Mucosa of rectum (tissue), 2 donors: ENCODE measurements at regions not wholly inside any gene's neighbourhood (a gene's known extent, or its start where the extent isn't known, plus 50 kb on each side); places are given as distances from the start of the nearest gene placed in this dataset.

Source experiments
- H3K27ac ChIP-seq, 2 donors: one replicate each; pipeline ENCODE4 v1.7.0; 2013; ENCODE audit warnings: inconsistent platforms in 2 of 2, low read depth in 2 of 2, low read length in 2 of 2
- H3K27me3 ChIP-seq, 2 donors: one replicate each; pipeline ENCODE4 v1.7.0; 2013; ENCODE audit warnings: low read length in 2 of 2; ENCODE audit not compliant: control insufficient read depth in 2 of 2, insufficient read depth in 2 of 2
- H3K36me3 ChIP-seq, 2 donors: one replicate each; pipeline ENCODE4 v1.7.0; 2013; ENCODE audit warnings: low read length in 2 of 2; ENCODE audit not compliant: control insufficient read depth in 2 of 2, insufficient read depth in 2 of 2
- H3K4me1 ChIP-seq, 2 donors: one replicate each; pipeline ENCODE4 v1.7.0; 2013; ENCODE audit warnings: low read length in 2 of 2, mild to moderate bottlenecking in 1 of 2; ENCODE audit not compliant: control insufficient read depth in 2 of 2, insufficient read depth in 2 of 2
- H3K4me3 ChIP-seq, 2 donors: one replicate each; pipeline ENCODE4 v1.7.0; 2013; ENCODE audit warnings: low read length in 2 of 2
- H3K9ac ChIP-seq, 2 donors: one replicate each; pipeline ENCODE4 v1.7.0; 2013; ENCODE audit warnings: low read length in 2 of 2, low read depth in 1 of 2, mild to moderate bottlenecking in 1 of 2
- H3K9me3 ChIP-seq, 2 donors: one replicate each; pipeline ENCODE4 v1.7.0; 2013; ENCODE audit warnings: low read length in 2 of 2; ENCODE audit not compliant: control insufficient read depth in 2 of 2
- donor health status: healthy.
- donor health status: Normal muscosa, but diverticular disease.

GRCh38 chr2:128901572-128902391 is 583.1 kb upstream of the HS6ST1 start:
- Histone ChIP-seq H3K27ac (no peak overlapping the region), H3K36me3 (no peaks in the 10 kb centered on the region), H3K27me3 (no peaks in the 10 kb centered on the region), H3K4me1 (no peaks in the 10 kb centered on the region), H3K4me3 (no peak overlapping the region), H3K9ac (no peak overlapping the region), H3K9me3 (no peaks in the 10 kb centered on the region)

DNA sequence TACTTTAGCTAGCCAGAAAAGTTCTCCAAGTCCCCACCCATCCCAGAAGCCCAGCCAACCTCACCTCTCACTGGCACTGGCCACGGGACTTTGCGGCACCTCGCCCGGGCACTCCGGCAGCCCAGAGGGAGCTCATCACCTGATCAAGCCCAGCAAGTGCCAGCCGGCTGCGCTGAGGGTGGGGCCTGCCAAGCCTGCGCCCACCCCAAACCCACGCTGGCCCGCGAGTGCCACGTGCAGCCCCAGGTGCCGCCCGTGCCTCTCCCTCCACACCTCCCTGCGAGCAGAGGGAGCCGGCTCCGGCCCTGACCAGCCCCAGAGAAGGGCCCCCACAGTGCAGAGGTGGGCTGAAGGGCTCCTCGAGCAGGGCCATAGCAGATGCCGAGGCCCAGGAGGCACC is 585.0 kb upstream of the HS6ST1 start:
- H3K27ac ChIP-seq, result no peak overlapping the region
- no peaks in the 10 kb centered on the region for H3K36me3 ChIP-seq
- H3K9me3 ChIP-seq, result no peaks in the 10 kb centered on the region
- no peak overlapping the region for H3K9ac ChIP-seq
- H3K27me3 ChIP-seq, result no peaks in the 10 kb centered on the region
- no peaks in the 10 kb centered on the region for H3K4me1 ChIP-seq
- no peak overlapping the region for H3K4me3 ChIP-seq

GRCh38 chr2:128911276-128911675 is 592.6 kb upstream of the HS6ST1 start:
- no peaks in the 10 kb centered on the region for H3K4me1 ChIP-seq
- H3K36me3 ChIP-seq, result no peaks in the 10 kb centered on the region
- no peak overlapping the region for H3K4me3 ChIP-seq
- no peak overlapping the region for H3K27ac ChIP-seq
- no peak overlapping the region for H3K9ac ChIP-seq
- no peaks in the 10 kb centered on the region for H3K27me3 ChIP-seq
- H3K9me3 ChIP-seq, result no peaks in the 10 kb centered on the region

DNA sequence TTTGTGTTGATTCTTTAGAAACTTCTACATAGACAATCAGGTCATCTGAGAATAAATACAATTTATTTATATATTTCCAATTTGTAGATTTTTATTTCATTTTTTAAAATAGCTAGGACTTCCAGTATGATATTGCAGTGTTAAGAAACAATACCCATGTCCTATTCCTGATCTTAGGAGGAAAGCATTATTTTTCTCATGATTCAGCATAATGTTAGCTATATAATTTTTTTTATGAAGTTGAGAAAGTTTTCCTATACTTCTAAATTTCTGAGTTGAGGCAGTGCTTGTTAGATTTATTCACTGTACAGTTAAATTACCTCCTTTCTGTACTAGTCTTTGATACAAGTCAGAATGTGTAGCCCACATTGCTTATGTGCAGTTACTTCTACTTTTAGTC is 595.7 kb upstream of the HS6ST1 start:
- Histone ChIP-seq H3K4me1 (no peaks in the 10 kb centered on the region), H3K36me3 (no peaks in the 10 kb centered on the region), H3K9ac (no peak overlapping the region), H3K4me3 (no peak overlapping the region), H3K27me3 (no peaks in the 10 kb centered on the region), H3K9me3 (no peaks in the 10 kb centered on the region), H3K27ac (no peak overlapping the region)

DNA sequence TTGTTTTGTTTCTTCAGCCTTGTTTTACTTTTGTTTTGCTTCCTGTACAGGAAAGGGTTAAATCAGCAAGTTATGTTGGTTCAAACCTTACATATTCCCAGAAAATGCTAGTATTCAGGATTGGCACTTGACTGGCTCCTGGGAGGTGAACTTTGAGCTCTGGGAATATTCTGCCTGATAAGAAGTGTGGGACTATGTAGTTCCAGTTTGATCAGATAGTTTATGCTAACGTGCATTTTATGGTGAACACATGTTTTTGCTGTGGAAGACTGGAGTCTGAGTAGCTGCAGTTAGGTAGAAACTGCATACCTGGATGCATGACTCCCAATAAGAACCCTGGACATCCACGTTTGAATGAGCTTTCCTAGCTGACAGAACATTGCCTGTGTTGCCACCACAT is 603.1 kb upstream of the HS6ST1 start:
- H3K36me3 ChIP-seq, result no peaks in the 10 kb centered on the region
- no peaks in the 10 kb centered on the region for H3K9me3 ChIP-seq
- H3K9ac ChIP-seq, result no peak overlapping the region
- H3K27me3 ChIP-seq, result no peaks in the 10 kb centered on the region
- no peak overlapping the region for H3K27ac ChIP-seq
- no peak overlapping the region for H3K4me3 ChIP-seq
- no peaks in the 10 kb centered on the region for H3K4me1 ChIP-seq

GRCh38 chr2:128922154-128922553 is 603.5 kb upstream of the HS6ST1 start:
- no peaks in the 10 kb centered on the region for H3K9me3 ChIP-seq
- H3K27me3 ChIP-seq, result no peaks in the 10 kb centered on the region
- no peaks in the 10 kb centered on the region for H3K36me3 ChIP-seq
- no peaks in the 10 kb centered on the region for H3K4me1 ChIP-seq
- no peak overlapping the region for H3K4me3 ChIP-seq
- no peak overlapping the region for H3K9ac ChIP-seq
- no peak overlapping the region for H3K27ac ChIP-seq

DNA sequence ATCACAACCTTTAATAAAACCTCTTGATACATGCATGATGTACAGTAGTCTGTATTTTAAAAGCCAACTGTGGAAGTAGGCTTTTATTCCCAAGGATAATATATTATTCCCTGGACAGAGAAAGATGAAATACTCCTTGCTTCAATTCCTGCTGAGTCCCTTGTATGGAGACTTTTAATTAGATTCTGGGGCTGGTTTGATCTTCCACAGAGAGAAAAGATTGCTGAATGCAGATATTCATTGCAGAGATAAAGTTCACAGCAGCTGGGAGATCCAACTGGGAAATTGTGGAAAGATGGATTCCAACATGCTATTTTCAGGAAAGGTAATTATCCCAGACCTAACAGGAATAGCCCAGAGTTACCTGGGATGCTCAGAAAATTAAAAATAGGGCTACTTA is 607.0 kb upstream of the HS6ST1 start:
- H3K9me3 ChIP-seq, result no peaks in the 10 kb centered on the region
- H3K27me3 ChIP-seq, result no peaks in the 10 kb centered on the region
- no peak overlapping the region for H3K27ac ChIP-seq
- no peak overlapping the region for H3K4me3 ChIP-seq
- no peaks in the 10 kb centered on the region for H3K4me1 ChIP-seq
- no peaks in the 10 kb centered on the region for H3K36me3 ChIP-seq
- no peak overlapping the region for H3K9ac ChIP-seq

DNA sequence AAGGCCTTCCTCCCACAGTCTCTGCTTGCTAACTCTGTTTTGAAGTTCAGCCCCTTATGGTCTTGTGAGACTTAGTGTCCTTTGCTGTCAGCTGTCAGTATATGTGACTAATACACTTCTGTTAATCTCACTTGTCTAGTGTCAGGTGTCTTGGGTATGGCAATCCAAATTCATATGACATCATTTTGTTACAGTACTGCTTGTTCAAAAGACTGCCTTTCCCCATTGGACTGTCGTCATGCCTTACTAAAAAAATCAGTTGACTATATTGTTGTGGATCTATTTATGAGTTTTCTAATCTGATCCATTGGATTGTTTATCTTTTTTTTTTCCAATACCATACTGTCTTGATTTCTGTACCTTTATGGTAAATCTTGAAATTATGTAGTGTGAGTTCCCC is 611.4 kb upstream of the HS6ST1 start:
- Histone ChIP-seq H3K4me3 (no peak overlapping the region), H3K27ac (no peak overlapping the region), H3K9ac (no peak overlapping the region), H3K27me3 (no peaks in the 10 kb centered on the region), H3K4me1 (no peaks in the 10 kb centered on the region), H3K36me3 (no peaks in the 10 kb centered on the region), H3K9me3 (no peaks in the 10 kb centered on the region)

DNA sequence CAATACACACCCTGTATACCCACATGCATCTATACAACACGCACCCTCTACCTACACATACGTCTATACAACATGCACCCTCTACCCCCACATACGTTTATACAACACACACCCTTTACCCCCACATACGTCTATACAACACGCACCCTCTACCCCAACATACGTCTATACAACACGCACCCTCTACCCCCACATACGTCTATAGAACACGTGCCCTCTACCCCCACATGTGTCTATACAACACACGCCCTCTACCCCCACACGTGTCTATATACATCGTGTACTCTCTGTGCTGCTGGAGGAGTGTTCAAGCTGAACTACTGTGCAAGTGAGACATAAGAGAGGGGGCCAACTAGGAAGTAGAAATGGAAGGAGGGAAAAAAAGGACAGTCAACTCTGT is 621.7 kb upstream of the HS6ST1 start:
- no peaks in the 10 kb centered on the region for H3K9me3 ChIP-seq
- no peaks in the 10 kb centered on the region for H3K4me1 ChIP-seq
- H3K9ac ChIP-seq, result no peak overlapping the region
- H3K36me3 ChIP-seq, result no peaks in the 10 kb centered on the region
- no peaks in the 10 kb centered on the region for H3K27me3 ChIP-seq
- no peak overlapping the region for H3K27ac ChIP-seq
- H3K4me3 ChIP-seq, result no peak overlapping the region

DNA sequence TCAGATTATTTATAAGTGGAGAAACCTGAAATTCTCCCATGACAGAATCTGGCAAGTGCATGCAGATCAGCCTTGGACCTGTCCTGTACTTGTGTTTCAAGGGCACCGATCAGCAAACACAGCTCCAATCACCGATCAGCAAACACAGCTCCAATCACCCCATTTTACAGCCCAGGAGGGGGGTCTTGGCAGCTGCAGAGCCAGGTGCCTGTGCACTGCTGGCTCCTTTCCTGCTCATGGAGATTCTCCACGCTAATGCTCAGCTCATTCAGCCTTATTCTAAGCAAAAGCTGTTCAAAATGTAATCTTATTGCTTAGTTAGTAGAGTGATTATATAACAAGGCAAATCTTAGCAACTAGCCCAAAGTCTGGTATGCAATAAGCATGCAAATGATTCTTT is 623.1 kb upstream of the HS6ST1 start:
- Histone ChIP-seq H3K27me3 (no peaks in the 10 kb centered on the region), H3K4me1 (no peaks in the 10 kb centered on the region), H3K36me3 (no peaks in the 10 kb centered on the region), H3K9ac (no peak overlapping the region), H3K27ac (no peak overlapping the region), H3K4me3 (no peak overlapping the region), H3K9me3 (no peaks in the 10 kb centered on the region)
